Sciatic nerve (tissue), 2 donors: ENCODE measurements at regions not wholly inside any gene's neighbourhood (a gene's known extent, or its start where the extent isn't known, plus 50 kb on each side); places are given as distances from the start of the nearest gene placed in this dataset.
"Not testable (repeated sequence)": the region's sequence is repeated elsewhere in the genome, so short reads cannot be mapped to it uniquely, and the experiment has no call there.

ENCODE experiments used
- ATAC-seq: fragments of 200-7000 bp; cut with Tn5 transposase; one replicate; pipeline ENCODE4 v1.9.1; 2020; ENCODE audit warnings: mild to moderate bottlenecking, moderate library complexity
- DNase-seq: peaks from one replicate; pipeline ENCODE4 v3.0.0-alpha.2; 2020; ENCODE audit warnings: low spot score
- intact Hi-C: fragments of 100-400 bp; cut with DNase I; formaldehyde crosslinking; loops from one replicate; pipeline ENCODE4 v1.14.2; 2022
- donor health status: DM: no; HTN: no; CAD: no.
- donor health status: DM: no; HTN: no; CAD: no.

GRCh38 chr17:52442350-52442749 lies 283.8 kb upstream of the CA10 start:
- intact Hi-C loops = no loop called here
- ATAC-seq (no peak), DNase-seq (no peak)

GRCh38 chr17:52420555-52421078 lies 262.1 kb upstream of the CA10 start:
- DNase-seq = no peak
- intact Hi-C loops = no loop called here
- no peak for ATAC-seq

GRCh38 chr17:52419229-52419641 lies 260.7 kb upstream of the CA10 start:
- intact Hi-C loops = no loop called here
- DNase-seq (no peak), ATAC-seq (no peak)

GRCh38 chr17:52410781-52411180 lies 252.3 kb upstream of the CA10 start:
- DNase-seq = no peak
- intact Hi-C loops = no loop called here
- ATAC-seq = no peak

GRCh38 chr17:52409222-52409621 lies 250.7 kb upstream of the CA10 start:
- intact Hi-C loops, ATAC-seq, DNase-seq: not testable (repeated sequence)

GRCh38 chr17:52395308-52395707 lies 236.8 kb upstream of the CA10 start:
- intact Hi-C loops = no loop called here
- DNase-seq (no peak), ATAC-seq (no peak)

- intact Hi-C loops = no loop called here
- no peak for DNase-seq
- no peak for ATAC-seq
Observed at GRCh38 chr17:52390422-52390821, 231.9 kb upstream of the CA10 start.

DNA sequence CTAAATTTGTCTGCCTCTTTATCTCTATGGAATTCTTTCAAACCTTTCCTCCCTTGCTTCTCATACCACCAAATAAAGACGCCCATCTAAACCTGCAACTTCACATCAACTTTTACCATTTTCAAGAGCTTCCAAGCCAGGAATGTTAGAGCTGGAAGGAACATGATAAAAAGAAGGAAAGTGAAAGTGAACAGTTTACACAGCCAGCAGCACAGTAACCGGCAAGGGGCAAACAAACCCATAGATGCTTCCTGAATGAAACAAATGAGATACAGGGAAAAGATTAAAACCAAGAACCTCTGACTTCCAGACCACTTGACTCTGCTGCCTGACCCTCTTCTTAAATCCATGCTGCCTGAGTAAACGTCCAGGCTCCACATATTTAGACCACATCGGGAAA lies 231.1 kb upstream of the CA10 start:
- peak; percentile 46 for ATAC-seq
- intact Hi-C loops = no loop called here

DNA sequence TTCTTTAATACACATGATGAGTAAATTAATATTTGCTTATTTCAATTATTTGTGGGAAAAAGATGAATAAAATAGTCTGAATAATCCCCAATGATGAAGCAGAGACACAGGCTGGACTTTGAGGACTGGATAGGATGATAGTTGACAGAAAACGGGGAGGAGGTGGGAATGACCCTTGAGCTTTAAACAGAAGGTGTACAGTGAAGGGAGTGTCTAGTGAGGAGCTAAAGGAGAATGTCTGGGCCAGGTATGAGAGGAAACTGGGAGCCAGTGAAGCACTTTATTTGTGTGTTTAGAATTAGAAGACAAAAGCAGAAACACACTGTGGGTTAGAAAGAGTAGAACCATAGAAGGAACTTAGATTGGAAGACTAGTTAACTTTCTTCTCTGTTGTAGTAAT lies 230.4 kb upstream of the CA10 start:
- no peak for ATAC-seq
- intact Hi-C loops = no loop called here
- no peak for DNase-seq

More for the DNA sequence above, 231.1 kb upstream of the CA10 start:
- no peak for DNase-seq

- intact Hi-C loops = no loop called here
- DNase-seq (no peak), ATAC-seq (no peak)
Observed at GRCh38 chr17:52384695-52385094, 226.2 kb upstream of the CA10 start.

DNA sequence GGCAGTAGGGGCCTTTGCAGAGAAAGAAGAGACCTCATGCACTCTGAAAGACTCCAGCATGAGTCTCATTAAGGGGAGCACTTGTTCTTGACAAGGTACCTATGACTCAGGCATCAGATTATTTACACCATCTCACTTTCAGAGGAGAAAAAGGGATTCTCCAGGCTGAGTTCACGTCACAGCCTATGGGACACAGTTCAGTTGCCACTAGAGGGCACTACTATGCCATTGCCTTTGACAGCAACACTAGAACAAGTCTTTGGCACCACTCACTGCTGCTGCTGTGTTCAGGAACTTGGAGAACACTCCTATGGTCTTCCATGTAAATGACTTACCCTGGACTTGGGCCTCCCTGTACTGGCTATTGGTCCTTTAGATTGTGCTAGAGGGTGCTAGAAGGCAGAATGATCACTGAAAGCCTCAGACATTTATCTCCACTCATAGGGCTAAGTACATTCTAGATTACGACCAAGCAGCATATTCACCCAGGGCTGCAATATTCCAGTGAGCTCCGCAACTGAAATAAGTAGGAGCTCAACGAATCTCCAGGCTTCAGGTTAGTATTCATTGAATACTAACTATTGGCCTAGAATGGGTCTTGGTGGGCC lies 225.1 kb upstream of the CA10 start:
- no peak for DNase-seq
- ATAC-seq = peak; percentile 74
- intact Hi-C loops = no loop called here

GRCh38 chr17:52378860-52379259 lies 220.3 kb upstream of the CA10 start:
- ATAC-seq (no peak), DNase-seq (no peak)
- intact Hi-C loops = no loop called here

GRCh38 chr17:52376137-52376536 lies 217.6 kb upstream of the CA10 start:
- intact Hi-C loops = no loop called here
- no peak for ATAC-seq
- no peak for DNase-seq

- ATAC-seq (no peak), DNase-seq (no peak)
- intact Hi-C loops = no loop called here
Observed at GRCh38 chr17:52368886-52369285, 210.4 kb upstream of the CA10 start.

DNA sequence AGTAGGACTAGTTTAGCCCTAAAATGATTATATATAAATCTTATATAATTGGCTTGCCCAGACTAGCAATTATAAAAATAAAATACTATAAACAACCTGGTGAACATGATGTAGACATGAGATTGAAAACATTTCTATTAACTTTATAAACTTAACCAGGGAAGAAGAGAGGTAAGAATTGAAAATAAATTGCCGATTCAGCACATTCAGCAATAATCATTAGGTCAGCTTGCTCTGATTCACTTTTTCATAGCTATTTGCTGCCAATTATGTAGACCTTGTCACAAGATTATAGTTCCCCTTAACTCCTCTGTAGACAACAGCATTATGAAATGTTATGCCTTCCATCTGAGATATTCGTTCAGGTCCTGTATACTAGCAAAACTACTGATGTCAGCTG lies 199.3 kb upstream of the CA10 start:
- intact Hi-C loops = no loop called here
- no peak for DNase-seq
- no peak for ATAC-seq

DNA sequence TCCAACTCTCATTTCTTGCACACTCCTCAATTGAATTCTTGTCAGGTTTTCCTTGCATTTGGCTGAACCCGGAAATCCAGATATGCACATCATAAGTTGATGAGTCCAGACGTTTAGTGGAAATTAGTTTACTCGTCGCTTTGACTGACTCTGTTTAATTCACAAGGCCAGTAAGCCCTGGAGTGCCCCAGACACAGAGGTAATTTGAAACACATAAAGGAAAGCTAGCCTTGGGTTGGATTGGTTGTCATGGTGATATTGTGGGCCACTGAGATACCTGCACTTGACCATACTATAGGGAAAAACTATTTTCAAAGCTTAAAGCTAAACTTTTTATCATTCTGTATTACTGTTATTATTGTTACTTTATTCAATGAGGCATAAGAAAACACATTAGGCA lies 178.3 kb upstream of the CA10 start:
- no peak for DNase-seq
- no peak for ATAC-seq

GRCh38 chr17:52306314-52306713 lies 147.8 kb upstream of the CA10 start:
- ATAC-seq (no peak), DNase-seq (no peak)
- intact Hi-C loops = no loop called here

More for the DNA sequence above, 178.3 kb upstream of the CA10 start:
- intact Hi-C loops = no loop called here

DNA sequence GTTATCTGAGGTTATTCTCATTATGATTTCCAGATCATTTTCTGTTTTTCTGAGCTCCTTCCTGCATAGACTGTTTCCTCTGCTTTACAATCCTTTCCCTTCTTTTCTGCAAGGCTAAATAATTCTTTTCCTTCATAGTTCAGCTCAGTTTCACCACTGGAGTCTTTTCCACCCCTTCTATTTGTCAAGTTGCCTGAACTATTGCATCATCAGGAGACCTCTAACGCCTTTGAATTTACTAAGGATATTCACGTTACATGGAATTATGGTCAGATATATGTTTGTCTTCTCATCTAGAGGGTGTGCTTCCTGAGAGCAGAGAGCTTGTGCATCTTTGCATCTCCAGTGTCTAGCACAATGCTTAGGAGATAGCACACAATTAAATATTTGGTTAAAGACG lies 140.4 kb upstream of the CA10 start:
- intact Hi-C loops = no loop called here
- ATAC-seq = no peak
- DNase-seq = no peak

DNA sequence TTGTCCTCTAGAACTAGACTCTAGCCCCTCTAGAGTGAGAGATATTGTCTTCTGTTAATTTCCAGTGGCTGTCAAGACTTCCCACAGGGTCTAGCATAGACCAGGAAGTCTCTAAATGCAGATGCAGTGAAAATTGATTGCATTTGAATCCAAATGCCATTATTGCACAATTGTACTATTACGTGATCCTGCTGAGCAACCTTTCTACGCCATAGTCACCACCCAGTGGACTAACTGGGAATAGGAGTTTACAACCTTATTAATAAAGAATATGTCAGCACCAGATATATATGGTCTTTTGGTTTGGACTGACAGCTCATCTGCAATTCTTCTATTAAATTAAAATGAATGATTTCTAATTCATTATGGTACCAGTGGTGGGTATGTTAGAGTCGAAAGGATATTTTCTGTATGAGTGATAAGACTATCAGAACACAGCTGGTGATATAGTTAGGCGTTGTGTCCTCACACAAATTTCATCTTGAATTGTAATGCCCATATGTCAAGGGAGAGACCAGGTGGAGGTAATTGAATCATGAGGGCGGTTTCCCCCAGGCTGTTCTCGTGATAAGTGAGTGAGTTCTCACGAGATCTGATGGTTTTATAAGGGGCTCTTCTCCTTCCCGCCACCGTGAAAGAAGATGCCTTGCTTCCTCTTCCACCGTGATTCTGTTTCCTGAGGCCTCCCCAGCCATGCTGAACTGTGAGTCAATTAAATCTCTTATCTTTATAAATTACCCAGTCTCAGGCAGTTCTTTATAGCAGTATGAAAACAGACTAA lies 138.9 kb upstream of the CA10 start:
- ATAC-seq (no peak), DNase-seq (no peak)
- intact Hi-C loops = no loop called here

DNA sequence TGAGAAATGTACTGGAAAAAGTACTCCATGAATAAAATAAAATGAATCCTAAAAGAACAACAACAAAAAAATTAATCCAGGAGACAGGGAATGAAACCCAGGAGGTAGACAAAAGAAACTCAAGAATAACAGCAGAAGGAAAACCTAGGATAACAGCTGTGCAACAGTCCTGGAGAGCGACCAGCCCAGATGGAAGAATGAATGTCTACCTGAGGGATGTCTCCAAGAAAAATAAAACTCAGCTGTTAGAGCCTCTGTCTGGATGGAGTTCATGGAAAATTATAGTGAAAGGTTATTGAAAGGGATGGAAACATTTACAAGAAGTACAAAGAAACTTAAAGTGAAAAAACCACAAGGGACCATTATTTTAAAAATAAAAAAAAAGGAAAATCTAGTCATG lies 135.8 kb upstream of the CA10 start:
- DNase-seq (no peak), ATAC-seq (no peak)
- intact Hi-C loops = no loop called here

GRCh38 chr17:52287611-52288010 lies 129.1 kb upstream of the CA10 start:
- ATAC-seq (no peak), DNase-seq (no peak)
- intact Hi-C loops = no loop called here
